Transverse colon (tissue), 3 donors: ENCODE measurements at regions not wholly inside any gene's neighbourhood (a gene's known extent, or its start where the extent isn't known, plus 50 kb on each side); places are given as distances from the start of the nearest gene placed in this dataset.

ENCODE experiments used
- POLR2A ChIP-seq: fragments of 450-650 bp; IDR thresholded peaks from one replicate; pipeline ENCODE4 v1.6.1; 2016; ENCODE audit warnings: antibody characterized with exemption, mild to moderate bottlenecking, moderate library complexity
- TF ChIP-seq, protein P1 (sequence below), 5 experiments: fragments of 200-600 bp in 3 of 5; fragments of 450-650 bp in 2 of 5; sonication (generic) in 3 of 5; IDR thresholded peaks; 1 replicate in 2 of 5; 2 replicates in 3 of 5; pipeline ENCODE4 v1.5.1; 2016 to 2017; ENCODE audit warnings: antibody characterized with exemption in 5 of 5, inconsistent platforms in 3 of 5, mild to moderate bottlenecking in 2 of 5, moderate library complexity in 1 of 5

DNA sequence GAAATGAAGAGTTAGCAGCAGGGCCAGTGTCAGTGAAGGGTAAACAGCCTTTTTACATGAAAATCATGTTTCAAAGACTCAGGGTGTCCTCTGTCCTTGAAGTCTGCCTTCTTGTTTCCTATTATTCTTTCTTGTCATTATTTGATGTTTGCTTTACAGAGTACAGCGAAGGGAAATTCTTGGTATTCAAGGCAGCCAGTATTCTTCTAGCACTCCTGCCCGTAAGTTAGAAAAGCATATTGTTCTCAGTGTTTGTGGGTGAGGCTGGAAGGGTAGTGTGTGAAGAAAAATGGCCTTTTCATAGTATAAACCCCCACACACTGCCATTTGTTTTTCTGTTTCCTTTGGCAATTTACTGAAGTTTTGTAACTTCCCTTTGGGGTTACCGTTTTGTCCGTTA lies 217.3 kb upstream of the NAV3 start:
- TF ChIP-seq, protein P1, sequence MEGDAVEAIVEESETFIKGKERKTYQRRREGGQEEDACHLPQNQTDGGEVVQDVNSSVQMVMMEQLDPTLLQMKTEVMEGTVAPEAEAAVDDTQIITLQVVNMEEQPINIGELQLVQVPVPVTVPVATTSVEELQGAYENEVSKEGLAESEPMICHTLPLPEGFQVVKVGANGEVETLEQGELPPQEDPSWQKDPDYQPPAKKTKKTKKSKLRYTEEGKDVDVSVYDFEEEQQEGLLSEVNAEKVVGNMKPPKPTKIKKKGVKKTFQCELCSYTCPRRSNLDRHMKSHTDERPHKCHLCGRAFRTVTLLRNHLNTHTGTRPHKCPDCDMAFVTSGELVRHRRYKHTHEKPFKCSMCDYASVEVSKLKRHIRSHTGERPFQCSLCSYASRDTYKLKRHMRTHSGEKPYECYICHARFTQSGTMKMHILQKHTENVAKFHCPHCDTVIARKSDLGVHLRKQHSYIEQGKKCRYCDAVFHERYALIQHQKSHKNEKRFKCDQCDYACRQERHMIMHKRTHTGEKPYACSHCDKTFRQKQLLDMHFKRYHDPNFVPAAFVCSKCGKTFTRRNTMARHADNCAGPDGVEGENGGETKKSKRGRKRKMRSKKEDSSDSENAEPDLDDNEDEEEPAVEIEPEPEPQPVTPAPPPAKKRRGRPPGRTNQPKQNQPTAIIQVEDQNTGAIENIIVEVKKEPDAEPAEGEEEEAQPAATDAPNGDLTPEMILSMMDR (IDR thresholded peaks at IDR 0.05) = no peak
- no peak for TF ChIP-seq POLR2A
